ENCODE measurements at regions not wholly inside any gene's neighbourhood (a gene's known extent, or its start where the extent isn't known, plus 50 kb on each side); places are given as distances from the start of the nearest gene placed in this dataset.
"Not testable (repeated sequence)": the region's sequence is repeated elsewhere in the genome, so short reads cannot be mapped to it uniquely, and the experiment has no call there.

DNA sequence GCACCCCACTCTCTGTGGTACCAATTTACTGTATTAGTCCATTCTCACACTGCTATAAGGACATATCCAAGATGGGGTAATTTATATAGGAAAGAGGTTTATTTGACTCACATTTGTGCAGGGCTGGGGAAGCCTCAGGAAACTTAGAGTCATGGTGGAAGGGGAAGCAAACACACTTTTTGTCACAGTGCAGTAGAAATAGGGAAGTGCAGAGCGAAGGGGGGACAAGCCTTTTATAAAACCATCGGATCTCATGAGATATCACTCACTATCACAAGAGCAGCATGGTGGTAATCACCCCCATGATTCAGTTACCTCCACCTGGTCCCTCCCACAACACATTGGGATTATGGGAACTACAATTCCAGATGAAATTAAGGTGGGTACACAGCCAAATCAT lies 766.9 kb upstream of the PCDH10 start:
- no peak for DNase-seq

GRCh38 chr4:132383571-132384199 lies 765.4 kb upstream of the PCDH10 start:
- no peak for DNase-seq

DNA sequence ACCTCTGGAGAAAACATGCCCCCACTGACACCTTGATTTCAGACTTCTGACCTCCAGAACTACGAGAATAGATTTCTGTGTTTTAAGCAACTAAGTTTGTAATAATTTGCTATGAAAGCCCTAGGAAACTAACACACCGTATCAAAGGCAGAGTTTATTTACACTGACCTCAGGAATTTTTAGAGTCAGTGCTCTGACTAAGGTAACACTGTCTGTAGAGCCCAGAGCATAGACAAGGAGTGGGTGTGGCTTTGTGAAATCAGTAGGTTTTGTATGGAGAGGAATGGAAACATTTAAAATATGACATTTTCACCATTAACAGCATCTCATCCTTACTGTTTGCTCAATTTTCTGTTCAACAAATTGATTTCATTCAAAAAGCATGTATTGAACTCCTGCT lies 764.4 kb upstream of the PCDH10 start:
- no peak for DNase-seq

DNA sequence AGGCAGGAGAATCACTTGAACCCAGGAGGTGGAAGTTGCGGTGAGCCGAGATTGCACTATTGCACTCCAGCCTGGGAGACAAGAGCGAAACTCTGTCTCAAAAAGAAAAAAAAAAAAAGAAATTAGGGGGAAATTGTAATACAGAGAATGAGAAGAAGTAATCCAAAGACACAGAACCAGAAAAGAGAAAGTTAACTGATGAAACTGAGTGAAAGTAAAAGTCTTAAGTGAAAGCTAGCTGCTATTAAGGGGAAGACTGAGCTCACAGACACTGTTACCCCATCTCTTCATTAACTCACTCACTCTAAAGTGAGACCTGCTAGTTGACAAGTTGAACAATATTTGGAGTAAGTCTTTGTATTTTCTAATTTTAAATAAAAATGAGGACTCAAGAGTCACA lies 763.0 kb upstream of the PCDH10 start:
- DNase-seq, result no peak

DNA sequence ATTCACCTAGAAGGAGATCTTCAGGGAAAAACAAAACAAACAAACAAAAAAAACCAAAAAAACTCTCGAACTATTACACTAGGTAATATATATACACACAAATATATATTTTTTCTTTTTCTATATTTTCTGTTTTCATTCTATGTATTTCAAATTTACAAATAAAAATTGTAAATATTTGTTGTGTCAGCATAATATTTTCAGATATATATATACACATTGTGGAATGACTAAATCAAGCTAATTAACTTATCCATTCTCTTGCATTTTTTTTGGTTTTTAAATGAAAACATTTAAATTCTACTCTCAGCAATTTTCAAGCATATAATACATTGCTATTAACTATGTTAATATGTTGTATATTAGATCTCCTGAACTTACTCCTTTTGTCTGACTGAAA lies 762.0 kb upstream of the PCDH10 start:
- DNase-seq, result no peak

DNA sequence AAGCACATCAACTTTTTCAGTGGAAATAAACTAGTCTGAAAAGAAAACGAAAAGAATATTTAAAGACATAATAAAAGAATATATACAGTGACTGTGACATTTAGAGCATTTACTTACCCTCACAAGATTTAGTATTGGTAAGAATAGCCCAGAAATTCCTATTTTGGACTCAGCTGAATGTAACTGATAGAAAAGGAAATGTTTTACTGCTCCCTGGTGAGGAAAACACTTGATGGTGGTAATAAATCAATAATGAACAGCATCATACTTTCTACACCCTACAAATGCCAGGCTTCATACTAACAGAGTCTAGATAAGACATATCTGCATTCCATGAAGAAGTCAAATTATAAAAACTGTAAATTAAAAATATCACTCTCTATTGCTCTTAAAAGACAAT lies 753.5 kb upstream of the PCDH10 start:
- peak; percentile 44 for DNase-seq

DNA sequence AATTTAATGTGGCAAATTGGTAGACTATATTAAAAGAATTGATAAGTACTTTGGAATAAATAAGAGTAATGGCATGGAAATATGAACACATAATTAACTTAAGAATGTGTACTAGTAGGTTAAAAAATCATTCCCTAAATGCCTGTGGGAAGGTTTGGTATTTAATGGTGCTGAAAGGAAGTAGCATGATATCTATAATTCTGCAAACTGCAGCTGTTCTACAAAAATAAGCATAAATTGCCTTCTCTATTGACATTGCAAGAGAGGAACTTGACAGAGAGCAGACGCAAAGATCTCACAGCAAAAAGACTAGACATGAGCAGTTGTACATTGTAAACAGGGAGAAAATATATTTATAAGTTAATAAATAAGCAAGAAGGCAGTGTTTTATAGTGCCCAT lies 752.5 kb upstream of the PCDH10 start:
- no peak for DNase-seq

GRCh38 chr4:132417220-132417619 lies 731.9 kb upstream of the PCDH10 start:
- no peak for DNase-seq

GRCh38 chr4:132427125-132427524 lies 722.0 kb upstream of the PCDH10 start:
- DNase-seq, result no peak

DNA sequence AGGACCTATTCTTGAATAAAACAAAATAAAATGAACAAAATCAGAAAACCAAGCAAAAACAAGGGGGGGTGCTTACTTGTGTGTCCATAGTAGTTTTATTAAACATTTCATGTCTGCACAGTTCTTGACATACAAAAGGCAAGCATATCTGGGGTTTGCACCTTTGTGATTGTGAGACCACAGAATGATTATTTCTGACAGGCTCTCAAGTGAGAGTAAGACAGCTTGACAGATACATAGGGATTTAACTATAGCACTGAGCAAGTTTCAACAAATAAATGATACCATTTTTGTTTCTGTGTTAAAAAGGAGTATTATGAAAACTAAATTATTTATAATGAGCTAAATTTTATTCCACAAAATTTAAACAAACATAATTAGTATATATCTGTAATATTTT lies 712.0 kb upstream of the PCDH10 start:
- no peak for DNase-seq

GRCh38 chr4:132445386-132445785 lies 703.7 kb upstream of the PCDH10 start:
- no peak for DNase-seq

- not testable (repeated sequence) for DNase-seq
Observed at GRCh38 chr4:132457987-132458386, 691.1 kb upstream of the PCDH10 start.

DNA sequence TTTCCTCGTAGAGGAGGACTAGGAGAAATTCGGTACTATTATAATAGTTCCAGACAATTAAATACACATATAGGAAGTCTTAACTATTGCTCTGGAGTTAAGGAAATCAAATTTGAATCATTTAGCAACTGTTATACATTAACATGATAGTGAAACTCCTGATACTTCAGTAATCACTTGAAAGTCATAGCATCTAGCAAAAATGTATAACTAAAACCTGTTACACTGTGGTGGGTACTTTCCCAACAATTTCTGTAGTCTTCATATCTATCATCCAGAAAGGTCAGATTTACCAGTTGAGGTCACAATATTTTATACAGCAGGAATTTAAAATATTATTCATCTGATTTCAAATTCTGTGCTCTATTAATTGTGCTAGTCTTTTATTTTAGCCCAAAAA lies 669.6 kb upstream of the PCDH10 start:
- no peak for DNase-seq

- DNase-seq, result no peak
Observed at GRCh38 chr4:132488555-132488954, 660.5 kb upstream of the PCDH10 start.

- no peak for DNase-seq
Observed at GRCh38 chr4:132493476-132493875, 655.6 kb upstream of the PCDH10 start.

- DNase-seq, result not testable (repeated sequence)
Observed at GRCh38 chr4:132495267-132495812, 653.8 kb upstream of the PCDH10 start.

GRCh38 chr4:132498215-132498614 lies 650.9 kb upstream of the PCDH10 start:
- no peak for DNase-seq

- no peak for DNase-seq
Observed at GRCh38 chr4:132502096-132502552, 647.0 kb upstream of the PCDH10 start.

DNA sequence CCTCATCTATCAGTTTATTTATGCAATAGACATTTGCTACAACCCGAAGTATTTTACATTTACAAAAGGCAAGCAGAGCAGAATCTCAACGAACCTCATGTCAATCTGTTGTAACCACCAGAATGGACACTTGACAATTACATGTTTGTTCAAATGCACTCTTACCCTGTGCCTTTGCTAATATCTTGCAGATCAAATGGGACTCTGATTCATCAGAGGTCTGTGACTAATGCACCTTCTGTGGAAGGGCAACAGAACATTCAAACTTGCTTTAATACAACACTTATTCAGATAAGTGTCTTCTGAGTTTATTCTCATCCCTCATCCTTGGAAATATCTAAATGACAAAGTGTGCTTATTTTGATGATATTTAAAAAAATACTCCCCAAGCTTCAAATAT lies 644.7 kb upstream of the PCDH10 start:
- no peak for DNase-seq

DNA sequence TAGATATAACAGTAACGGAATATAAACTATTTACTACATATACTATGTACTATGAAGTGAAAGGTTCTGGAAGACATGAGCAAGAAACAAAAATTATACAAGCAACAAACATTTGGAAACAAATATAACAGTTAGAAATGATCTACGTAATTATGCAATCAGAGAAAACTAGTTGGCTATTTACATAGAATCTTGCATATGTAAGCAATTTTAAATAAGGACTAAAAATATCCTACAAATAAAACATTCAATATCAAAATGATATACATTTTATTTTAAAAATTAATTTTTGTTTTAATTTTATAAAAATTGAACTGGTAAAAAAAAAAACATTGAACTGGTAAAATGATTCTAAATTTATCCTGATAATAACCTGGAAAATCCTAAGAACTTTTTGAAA lies 642.5 kb upstream of the PCDH10 start:
- DNase-seq, result no peak

DNA sequence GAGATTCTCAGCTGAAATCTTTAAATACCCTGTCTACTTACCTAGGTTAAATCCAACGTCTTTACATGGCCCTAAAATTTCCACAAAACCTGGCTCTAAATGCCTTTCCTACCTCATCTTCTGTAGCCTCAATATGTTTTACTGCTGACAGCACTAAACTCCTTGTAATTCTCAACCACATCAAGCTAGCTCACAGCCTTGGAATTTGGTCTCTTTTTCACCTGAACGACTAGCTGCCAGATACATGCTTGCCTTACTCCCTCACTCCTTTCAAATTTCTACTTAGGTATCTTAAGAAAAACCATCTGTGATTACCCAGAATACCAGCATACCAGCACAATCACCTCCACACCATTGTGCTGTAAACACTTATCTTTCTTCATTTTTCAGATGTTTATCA lies 635.6 kb upstream of the PCDH10 start:
- no peak for DNase-seq

DNA sequence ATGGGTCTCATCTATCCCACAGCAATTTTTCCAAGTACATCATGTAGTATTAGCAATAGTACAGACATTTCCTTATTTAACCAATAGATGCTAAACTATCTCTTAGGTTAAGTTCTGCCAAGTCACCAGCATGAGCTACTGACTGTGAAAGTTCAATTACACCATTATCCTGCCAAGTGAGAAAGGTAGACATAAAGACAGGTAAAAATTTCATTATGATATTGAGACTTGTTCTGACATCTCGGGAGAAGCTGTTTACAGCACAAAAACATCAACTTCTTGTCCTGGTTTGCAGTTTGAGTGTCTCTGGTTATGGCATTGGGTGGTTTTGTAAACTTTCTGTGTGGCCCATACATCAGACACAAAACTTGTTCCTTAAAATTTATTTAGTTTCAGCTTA lies 622.4 kb upstream of the PCDH10 start:
- no peak for DNase-seq

- no peak for DNase-seq
Observed at GRCh38 chr4:132527817-132528216, 621.3 kb upstream of the PCDH10 start.

- DNase-seq, result peak; percentile 2
Observed at GRCh38 chr4:132530861-132531260, 618.2 kb upstream of the PCDH10 start.
